WTC11 (cell line): ENCODE measurements at regions not wholly inside any gene's neighbourhood (a gene's known extent, or its start where the extent isn't known, plus 50 kb on each side); places are given as distances from the start of the nearest gene placed in this dataset.

Source experiments
- ATAC-seq: fragments of 200-7000 bp; cut with Tn5 transposase; 2 replicates; pipeline ENCODE4 v1.10.0; 2021; ENCODE audit warnings: mild to moderate bottlenecking, moderate library complexity
- CTCF ChIA-PET: fragments of 300-600 bp; sonication (Branson Sonifier 250); formaldehyde crosslinking; loops from one replicate; lab custom pipeline; 2021; ENCODE audit warnings: antibody characterized with exemption; lab: Charles Lee
- POLR2A ChIA-PET: fragments of 350-600 bp; sonication (Branson Sonifier 250); formaldehyde crosslinking; loops from one replicate; lab custom pipeline; 2021; ENCODE audit warnings: antibody characterized with exemption; lab: Charles Lee
- DNase-seq: peaks from one replicate; pipeline ENCODE4 v3.0.0; 2021; ENCODE audit warnings: low spot score
- H3K27ac Mint-ChIP-seq: 2 replicates; pipeline ENCODE4 v1.8.0; 2021; ENCODE audit warnings: mixed read lengths
- H3K27me3 Mint-ChIP-seq: 2 replicates; pipeline ENCODE4 v1.8.0; 2021; ENCODE audit warnings: low read depth, mild to moderate bottlenecking, moderate library complexity, mixed read lengths
- H3K36me3 Mint-ChIP-seq: 2 replicates; pipeline ENCODE4 v1.8.0; 2021; ENCODE audit warnings: mixed read lengths
- H3K4me1 Mint-ChIP-seq: 2 replicates; pipeline ENCODE4 v1.8.0; 2022; ENCODE audit warnings: mixed read lengths
- H3K4me3 Mint-ChIP-seq: 2 replicates; pipeline ENCODE4 v1.8.0; 2021; ENCODE audit warnings: mild to moderate bottlenecking, moderate library complexity, mixed read lengths
- H3K9me3 Mint-ChIP-seq: 2 replicates; pipeline ENCODE4 v1.8.0; 2021; ENCODE audit warnings: mixed read lengths
- AFF4 ChIP-seq: sonication (generic); formaldehyde crosslinking; IDR thresholded peaks from 2 replicates; pipeline ENCODE4 v1.8.1; 2023; ENCODE audit warnings: mild to moderate bottlenecking, missing genetic modification reagents, borderline replicate concordance
- CTCF ChIP-seq: fragments of 200-600 bp; IDR thresholded peaks from 2 replicates; pipeline ENCODE4 v1.8.0; 2022; ENCODE audit warnings: antibody characterized with exemption
- E2F4 ChIP-seq: sonication (generic); formaldehyde crosslinking; IDR thresholded peaks from 2 replicates; pipeline ENCODE4 v1.8.1; 2022; ENCODE audit warnings: low read depth, mild to moderate bottlenecking, moderate library complexity, missing genetic modification reagents, borderline replicate concordance
- ERG ChIP-seq: fragments of 250-450 bp; sonication (Bioruptor Pico); IDR thresholded peaks from 2 replicates; pipeline ENCODE4 v1.8.0; 2021; ENCODE audit warnings: mild to moderate bottlenecking
- GABPB1 ChIP-seq: sonication (generic); formaldehyde crosslinking; IDR thresholded peaks from 2 replicates; pipeline ENCODE4 v1.8.1; 2023; ENCODE audit warnings: mild to moderate bottlenecking, missing genetic modification reagents
- KAT7 ChIP-seq: sonication (generic); formaldehyde crosslinking; IDR thresholded peaks from 2 replicates; pipeline ENCODE4 v1.8.1; 2023; ENCODE audit warnings: missing genetic modification reagents, mild to moderate bottlenecking, borderline replicate concordance
- NFYB ChIP-seq: sonication (generic); formaldehyde crosslinking; conservative IDR thresholded peaks from 2 replicates; pipeline ENCODE4 v1.8.0; 2022; ENCODE audit warnings: low read depth, missing genetic modification reagents
- ZBTB21 ChIP-seq: sonication (generic); formaldehyde crosslinking; IDR thresholded peaks from 2 replicates; pipeline ENCODE4 v1.8.1; 2023; ENCODE audit warnings: mild to moderate bottlenecking, missing genetic modification reagents, borderline replicate concordance
- ZNF138 ChIP-seq: sonication (generic); formaldehyde crosslinking; conservative IDR thresholded peaks from 2 replicates; pipeline ENCODE4 v1.8.1; 2022; ENCODE audit warnings: mild to moderate bottlenecking, moderate library complexity, missing genetic modification reagents
- ZNF263 ChIP-seq: sonication (generic); formaldehyde crosslinking; IDR thresholded peaks from 2 replicates; pipeline ENCODE4 v1.8.1; 2022; ENCODE audit warnings: low read depth, mild to moderate bottlenecking, moderate library complexity, missing genetic modification reagents
- ZNF423 ChIP-seq: fragments of 250-450 bp; sonication (Bioruptor Pico); IDR thresholded peaks from 2 replicates; pipeline ENCODE4 v2.1.2; 2022; ENCODE audit warnings: mild to moderate bottlenecking, moderate library complexity
- ZNF532 ChIP-seq: fragments of 250-450 bp; sonication (Bioruptor Pico); IDR thresholded peaks from 2 replicates; pipeline ENCODE4 v1.9.0; 2021; ENCODE audit warnings: mild to moderate bottlenecking, borderline replicate concordance
- TF ChIP-seq, protein P1 (sequence below): sonication (generic); formaldehyde crosslinking; conservative IDR thresholded peaks from 2 replicates; pipeline ENCODE4 v1.8.1; 2022; ENCODE audit warnings: mild to moderate bottlenecking, missing genetic modification reagents
- TF ChIP-seq, protein P2 (sequence below): sonication (generic); formaldehyde crosslinking; IDR thresholded peaks from 2 replicates; pipeline ENCODE4 v1.8.1; 2023; ENCODE audit warnings: mild to moderate bottlenecking, missing genetic modification reagents, moderate library complexity
- TF ChIP-seq, protein P3 (sequence below): sonication (generic); formaldehyde crosslinking; IDR thresholded peaks from 2 replicates; pipeline ENCODE4 v1.8.0; 2022; ENCODE audit warnings: mild to moderate bottlenecking, missing genetic modification reagents
- TF ChIP-seq, protein P4 (sequence below): sonication (generic); formaldehyde crosslinking; conservative IDR thresholded peaks from 2 replicates; pipeline ENCODE4 v1.8.1; 2023; ENCODE audit warnings: mild to moderate bottlenecking, low read depth, missing genetic modification reagents, moderate library complexity
- TF ChIP-seq, protein P5 (sequence below): fragments of 250-450 bp; sonication (Bioruptor Pico); IDR thresholded peaks from 2 replicates; pipeline ENCODE4 v1.9.0; 2021; ENCODE audit warnings: moderate library complexity, mild to moderate bottlenecking, inconsistent platforms, borderline replicate concordance

- TF ChIP-seq ERG (CRISPR knock-in tag) (no peak), ZNF263 (CRISPR knock-in tag) (no peak), ZNF423 (no peak), ZNF138 (CRISPR knock-in tag) (no peak), CTCF (no peak), GABPB1 (no peak)
- TF ChIP-seq, protein P1, sequence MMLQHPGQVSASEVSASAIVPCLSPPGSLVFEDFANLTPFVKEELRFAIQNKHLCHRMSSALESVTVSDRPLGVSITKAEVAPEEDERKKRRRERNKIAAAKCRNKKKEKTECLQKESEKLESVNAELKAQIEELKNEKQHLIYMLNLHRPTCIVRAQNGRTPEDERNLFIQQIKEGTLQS (CRISPR knock-in tag) = no peak
These were observed 905.7 kb downstream of the DIPK2A start (continued) for GRCh38 chr3:144877356-144877755.

DNA sequence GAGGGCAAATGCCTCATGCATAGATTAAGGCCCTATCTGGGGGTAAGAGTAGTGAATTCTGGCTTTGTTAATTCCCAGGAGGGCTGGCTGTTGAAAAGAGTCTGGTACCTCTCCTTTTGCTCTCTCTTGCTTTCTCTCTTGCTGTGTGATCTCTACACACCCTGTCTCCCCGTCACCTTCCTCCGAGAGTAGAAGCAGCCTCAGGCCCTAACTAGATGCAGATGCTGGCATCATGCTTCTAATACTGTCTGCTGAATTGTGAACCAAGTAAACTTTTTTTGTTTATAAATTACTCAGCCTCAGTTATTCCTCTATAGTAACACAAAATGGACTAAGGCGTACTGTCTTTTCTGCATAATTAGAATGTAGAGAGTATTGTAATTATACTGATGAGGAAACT lies 908.1 kb downstream of the DIPK2A start:
- H3K27ac Mint-ChIP-seq = no peak overlapping the region
- TF ChIP-seq KAT7 = no peak
- no peak for TF ChIP-seq E2F4
- TF ChIP-seq AFF4 (CRISPR knock-in tag) = no peak
- TF ChIP-seq NFYB (CRISPR knock-in tag) = no peak
- TF ChIP-seq, protein P2, sequence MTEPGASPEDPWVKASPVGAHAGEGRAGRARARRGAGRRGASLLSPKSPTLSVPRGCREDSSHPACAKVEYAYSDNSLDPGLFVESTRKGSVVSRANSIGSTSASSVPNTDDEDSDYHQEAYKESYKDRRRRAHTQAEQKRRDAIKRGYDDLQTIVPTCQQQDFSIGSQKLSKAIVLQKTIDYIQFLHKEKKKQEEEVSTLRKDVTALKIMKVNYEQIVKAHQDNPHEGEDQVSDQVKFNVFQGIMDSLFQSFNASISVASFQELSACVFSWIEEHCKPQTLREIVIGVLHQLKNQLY (CRISPR knock-in tag) = no peak
- TF ChIP-seq, protein P3, sequence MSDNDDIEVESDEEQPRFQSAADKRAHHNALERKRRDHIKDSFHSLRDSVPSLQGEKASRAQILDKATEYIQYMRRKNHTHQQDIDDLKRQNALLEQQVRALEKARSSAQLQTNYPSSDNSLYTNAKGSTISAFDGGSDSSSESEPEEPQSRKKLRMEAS (CRISPR knock-in tag) = no peak
- TF ChIP-seq, protein P4, sequence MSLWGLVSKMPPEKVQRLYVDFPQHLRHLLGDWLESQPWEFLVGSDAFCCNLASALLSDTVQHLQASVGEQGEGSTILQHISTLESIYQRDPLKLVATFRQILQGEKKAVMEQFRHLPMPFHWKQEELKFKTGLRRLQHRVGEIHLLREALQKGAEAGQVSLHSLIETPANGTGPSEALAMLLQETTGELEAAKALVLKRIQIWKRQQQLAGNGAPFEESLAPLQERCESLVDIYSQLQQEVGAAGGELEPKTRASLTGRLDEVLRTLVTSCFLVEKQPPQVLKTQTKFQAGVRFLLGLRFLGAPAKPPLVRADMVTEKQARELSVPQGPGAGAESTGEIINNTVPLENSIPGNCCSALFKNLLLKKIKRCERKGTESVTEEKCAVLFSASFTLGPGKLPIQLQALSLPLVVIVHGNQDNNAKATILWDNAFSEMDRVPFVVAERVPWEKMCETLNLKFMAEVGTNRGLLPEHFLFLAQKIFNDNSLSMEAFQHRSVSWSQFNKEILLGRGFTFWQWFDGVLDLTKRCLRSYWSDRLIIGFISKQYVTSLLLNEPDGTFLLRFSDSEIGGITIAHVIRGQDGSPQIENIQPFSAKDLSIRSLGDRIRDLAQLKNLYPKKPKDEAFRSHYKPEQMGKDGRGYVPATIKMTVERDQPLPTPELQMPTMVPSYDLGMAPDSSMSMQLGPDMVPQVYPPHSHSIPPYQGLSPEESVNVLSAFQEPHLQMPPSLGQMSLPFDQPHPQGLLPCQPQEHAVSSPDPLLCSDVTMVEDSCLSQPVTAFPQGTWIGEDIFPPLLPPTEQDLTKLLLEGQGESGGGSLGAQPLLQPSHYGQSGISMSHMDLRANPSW (CRISPR knock-in tag) = no peak
- TF ChIP-seq ZBTB21 (CRISPR knock-in tag) = no peak
- TF ChIP-seq ZNF532 = no peak
- TF ChIP-seq, protein P5, sequence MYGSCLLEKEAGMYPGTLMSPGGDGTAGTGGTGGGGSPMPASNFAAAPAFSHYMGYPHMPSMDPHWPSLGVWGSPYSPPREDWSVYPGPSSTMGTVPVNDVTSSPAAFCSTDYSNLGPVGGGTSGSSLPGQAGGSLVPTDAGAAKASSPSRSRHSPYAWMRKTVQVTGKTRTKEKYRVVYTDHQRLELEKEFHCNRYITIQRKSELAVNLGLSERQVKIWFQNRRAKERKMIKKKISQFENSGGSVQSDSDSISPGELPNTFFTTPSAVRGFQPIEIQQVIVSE = no peak

More for the DNA sequence above, 908.1 kb downstream of the DIPK2A start:
- H3K4me1 Mint-ChIP-seq = no peaks in the 10 kb centered on the region
- no peak for DNase-seq
- H3K27me3 Mint-ChIP-seq = no peaks in the 10 kb centered on the region
- POLR2A ChIA-PET = no interaction called here
- H3K9me3 Mint-ChIP-seq = peaks cover 4% of the 10 kb centered on the region
- ATAC-seq = no peak
- CTCF ChIA-PET = no interaction called here
- no peak overlapping the region for H3K4me3 Mint-ChIP-seq
- H3K36me3 Mint-ChIP-seq = no peaks in the 10 kb centered on the region; the same call in 1 of the 2 replicates
